ENCODE measurements at regions not wholly inside any gene's neighbourhood (a gene's known extent, or its start where the extent isn't known, plus 50 kb on each side); places are given as distances from the start of the nearest gene placed in this dataset.

- TF ChIP-seq CBX5 (IDR thresholded peaks at IDR 0.05; ENCODE audit: low read depth, low read length) (no peak), HDAC6 (IDR thresholded peaks at IDR 0.05; ENCODE audit: low read depth, low read length) (no peak), CTCF (IDR thresholded peaks at IDR 0.05; ENCODE audit: control extremely low read depth in 1 of 3, insufficient read depth in 1 of 3, low read depth in 1 of 3, low read length in 3 of 3) (no peak), YY1 (IDR thresholded peaks at IDR 0.05; ENCODE audit: low read depth, low read length) (no peak), TBP (IDR thresholded peaks at IDR 0.05; ENCODE audit: low read depth, low read length) (no peak)
These were observed 827.0 kb downstream of the BCL11A start for GRCh38 chr2:59726228-59727120.
